GM12892 (cell line): ENCODE measurements at regions not wholly inside any gene's neighbourhood (a gene's known extent, or its start where the extent isn't known, plus 50 kb on each side); places are given as distances from the start of the nearest gene placed in this dataset.

ENCODE experiments used
- POLR2A ChIP-seq: IDR thresholded peaks from 2 replicates; pipeline ENCODE4 v1.6.1; 2011; ENCODE audit warnings: low read depth, low read length, control low read depth
- POLR2AphosphoS5 ChIP-seq: IDR thresholded peaks from 2 replicates; pipeline ENCODE4 v1.6.1; 2011; ENCODE audit warnings: low read depth, low read length, control low read depth

- TF ChIP-seq POLR2AphosphoS5 (no peak), POLR2A (no peak)
Measured at GRCh38 chr2:120814352-120814751, 78.7 kb downstream of the GLI2 start.
